ENCODE measurements at regions not wholly inside any gene's neighbourhood (a gene's known extent, or its start where the extent isn't known, plus 50 kb on each side); places are given as distances from the start of the nearest gene placed in this dataset.
A peak's percentile ranks its signal among the peaks of the same experiment; 100 is the strongest.

- DNase-seq (ENCODE audit: low read depth) = no peak
- no peak for TF ChIP-seq CTCF (IDR thresholded peaks at IDR 0.05; ENCODE audit: low read length, missing control alignments)
- H3K4me3 ChIP-seq (replicated peaks; ENCODE audit: low read depth, low read length) = no peak overlapping the region
These were observed 174.8 kb upstream of the MAN1A1 start for GRCh38 chr6:119524410-119524809.

GRCh38 chr6:119523556-119523955 is 174.0 kb upstream of the MAN1A1 start:
- no peak for TF ChIP-seq CTCF (IDR thresholded peaks at IDR 0.05; ENCODE audit: low read length, missing control alignments)
- DNase-seq (ENCODE audit: low read depth) = no peak
- H3K4me3 ChIP-seq (replicated peaks; ENCODE audit: low read depth, low read length) = no peak overlapping the region

- DNase-seq (ENCODE audit: low read depth) = no peak
- no peak overlapping the region for H3K4me3 ChIP-seq (replicated peaks; ENCODE audit: low read depth, low read length)
- TF ChIP-seq CTCF (IDR thresholded peaks at IDR 0.05; ENCODE audit: low read length, missing control alignments) = no peak
These were observed 171.7 kb upstream of the MAN1A1 start for GRCh38 chr6:119521251-119521650.

- TF ChIP-seq CTCF (IDR thresholded peaks at IDR 0.05; ENCODE audit: low read length, missing control alignments) = no peak
- peak; percentile 6 for DNase-seq (ENCODE audit: low read depth)
- no peak overlapping the region for H3K4me3 ChIP-seq (replicated peaks; ENCODE audit: low read depth, low read length)
These were observed 167.9 kb upstream of the MAN1A1 start for GRCh38 chr6:119517428-119517827.

- no peak overlapping the region for H3K4me3 ChIP-seq (replicated peaks; ENCODE audit: low read depth, low read length)
- TF ChIP-seq CTCF (IDR thresholded peaks at IDR 0.05; ENCODE audit: low read length, missing control alignments) = no peak
- DNase-seq (ENCODE audit: low read depth) = no peak
These were observed 164.8 kb upstream of the MAN1A1 start for GRCh38 chr6:119514345-119514744.

- H3K4me3 ChIP-seq (replicated peaks; ENCODE audit: low read depth, low read length) = no peak overlapping the region
- no peak for DNase-seq (ENCODE audit: low read depth)
- TF ChIP-seq CTCF (IDR thresholded peaks at IDR 0.05; ENCODE audit: low read length, missing control alignments) = no peak
These were observed 161.5 kb upstream of the MAN1A1 start for GRCh38 chr6:119511024-119511423.

- no peak for TF ChIP-seq CTCF (IDR thresholded peaks at IDR 0.05; ENCODE audit: low read length, missing control alignments)
- no peak for DNase-seq (ENCODE audit: low read depth)
- H3K4me3 ChIP-seq (replicated peaks; ENCODE audit: low read depth, low read length) = no peak overlapping the region
These were observed 160.7 kb upstream of the MAN1A1 start for GRCh38 chr6:119510246-119510645.

All from fibroblast of pulmonary artery (primary cell).